Left lobe of liver (tissue), 2 donors: ENCODE measurements at regions not wholly inside any gene's neighbourhood (a gene's known extent, or its start where the extent isn't known, plus 50 kb on each side); places are given as distances from the start of the nearest gene placed in this dataset.
A peak's percentile ranks its signal among the peaks of the same experiment; 100 is the strongest.
"Not testable (repeated sequence)": the region's sequence is repeated elsewhere in the genome, so short reads cannot be mapped to it uniquely, and the experiment has no call there.

Experiments used
- ATAC-seq: fragments of 200-7000 bp; cut with Tn5 transposase; one replicate; pipeline ENCODE4 v1.9.1; 2020; ENCODE audit warnings: mild to moderate bottlenecking, moderate library complexity
- DNase-seq: peaks from one replicate; pipeline ENCODE4 v3.0.0-alpha.2; 2020; ENCODE audit warnings: low spot score
- donor health status: DM: no; HTN: no; CAD: no; lungs with moderate emphysema.
- donor health status: DM: no; HTN: yes; CAD: no.

GRCh38 chr3:124353691-124354090 lies 361.8 kb upstream of the ROPN1 start:
- ATAC-seq (no peak), DNase-seq (no peak)

DNA sequence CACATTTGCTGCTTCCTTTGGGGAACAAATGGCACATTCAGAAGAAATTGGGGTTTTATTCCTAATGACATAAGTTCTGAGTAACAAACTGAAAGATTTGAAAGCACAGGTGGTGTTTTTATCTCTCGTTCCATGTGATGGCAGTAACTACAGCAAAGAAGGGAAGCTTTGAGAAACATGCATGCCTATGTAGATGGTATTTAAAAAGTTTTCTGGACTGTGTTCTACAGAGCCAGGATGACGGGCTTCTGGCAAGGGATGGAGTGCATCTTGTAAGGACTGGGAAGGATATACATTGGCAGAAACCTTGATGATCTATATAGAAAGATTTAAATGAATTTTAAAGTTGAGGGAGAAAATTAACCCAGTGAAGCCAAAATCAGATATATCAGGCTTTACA lies 362.2 kb upstream of the ROPN1 start:
- ATAC-seq: no peak
- no peak for DNase-seq

- DNase-seq: no peak
- ATAC-seq: no peak
Measured at GRCh38 chr3:124358156-124358555, 366.2 kb upstream of the ROPN1 start.

- no peak for ATAC-seq
- no peak for DNase-seq
Measured at GRCh38 chr3:124360155-124360554, 368.2 kb upstream of the ROPN1 start.

DNA sequence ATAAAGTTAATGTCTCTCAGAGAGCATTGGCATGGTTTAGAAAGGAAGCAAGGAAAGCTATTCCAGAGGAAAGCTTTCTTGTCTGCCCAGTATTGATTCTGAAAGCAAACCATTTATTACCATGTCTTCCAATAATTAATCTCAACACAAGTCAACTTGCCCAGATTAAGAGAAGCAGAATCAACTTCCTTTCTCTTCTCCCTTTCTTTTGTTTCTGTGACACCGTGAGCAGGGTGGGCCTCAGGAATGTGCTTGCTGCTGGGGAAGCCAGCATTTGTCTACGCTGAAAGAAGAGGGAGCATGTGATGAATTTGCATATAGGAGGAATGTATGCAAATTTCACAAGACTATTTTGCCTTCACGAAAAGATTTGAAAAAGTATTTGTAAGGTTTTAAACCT lies 368.6 kb upstream of the ROPN1 start:
- DNase-seq: no peak
- ATAC-seq: no peak

DNA sequence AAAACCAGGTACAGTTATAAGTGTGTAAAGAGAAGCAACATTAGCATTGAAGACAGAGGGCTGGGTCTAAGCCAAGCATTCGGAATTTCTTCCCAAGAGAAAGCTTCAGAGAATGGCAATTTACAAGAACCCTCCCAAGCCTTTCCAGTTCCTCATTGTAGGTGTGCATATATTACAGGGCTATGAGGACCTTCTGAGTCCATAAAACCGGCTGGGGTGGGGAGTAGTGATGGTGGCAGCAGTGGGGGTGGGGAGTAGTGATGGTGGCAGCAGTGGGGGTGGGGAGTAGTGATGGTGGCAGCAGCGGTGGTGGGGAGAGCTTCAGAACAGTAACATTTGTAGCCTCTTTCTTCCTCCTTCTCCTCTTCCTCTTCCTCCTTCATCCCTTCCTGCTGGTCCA lies 368.7 kb upstream of the UMPS start:
- ATAC-seq (no peak), DNase-seq (no peak)

DNA sequence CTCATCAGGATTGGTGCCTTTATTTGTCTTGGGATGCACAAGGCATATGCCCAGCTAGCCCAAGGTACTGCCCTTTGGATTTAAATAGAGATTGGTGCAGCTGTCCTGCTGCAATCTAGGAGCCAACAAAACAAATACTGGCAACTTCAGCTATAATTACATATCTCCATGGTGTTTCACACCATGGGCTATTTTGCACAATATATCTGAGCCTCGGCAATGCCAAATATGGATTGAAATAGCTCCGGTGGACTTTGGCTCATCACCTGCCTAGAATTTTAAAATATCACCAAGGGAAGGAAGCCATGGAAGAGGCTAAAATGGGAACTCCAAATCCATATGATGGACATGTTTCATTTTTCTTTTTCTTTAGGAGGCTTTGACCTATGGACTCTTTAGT lies 367.8 kb upstream of the UMPS start:
- peak; percentile 63 for DNase-seq
- peak; percentile 77 for ATAC-seq

GRCh38 chr3:124363476-124363875 lies 366.8 kb upstream of the UMPS start:
- peak; percentile 54 for DNase-seq
- ATAC-seq: peak; percentile 68

DNA sequence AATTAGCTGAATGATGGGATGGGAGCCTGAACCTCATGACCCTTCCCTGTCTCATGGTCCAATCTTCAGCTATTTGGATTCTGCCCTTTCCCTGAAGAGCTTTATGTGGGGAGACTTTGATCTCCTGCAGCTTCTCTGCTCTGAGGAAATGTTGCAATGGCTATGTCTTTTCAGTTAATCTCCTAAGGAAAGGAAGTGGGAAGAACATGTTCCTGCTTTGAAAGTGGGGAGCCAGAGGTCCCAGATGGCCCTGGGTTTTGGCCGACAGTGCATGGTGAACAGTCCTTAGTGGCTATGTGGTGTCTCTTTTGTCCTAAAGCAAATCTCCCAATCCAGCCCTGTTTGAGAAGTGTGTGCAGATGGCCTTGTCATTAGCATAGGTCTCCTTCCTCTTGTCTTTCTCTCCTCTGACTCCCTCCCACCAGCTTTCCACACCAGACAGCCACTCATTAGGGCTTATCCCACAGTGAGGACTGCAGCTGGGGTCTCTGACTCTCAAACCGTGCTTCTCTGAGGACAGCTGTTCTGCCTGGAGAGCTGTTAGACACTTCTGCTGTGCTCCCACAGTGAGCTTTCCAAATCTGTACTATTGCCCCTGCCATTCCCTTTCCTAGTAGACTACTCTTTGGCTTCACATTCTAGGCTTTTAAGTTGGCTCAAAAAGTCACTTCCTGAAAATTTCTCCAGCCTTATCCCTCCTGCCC lies 365.8 kb upstream of the UMPS start:
- ATAC-seq (peak; percentile 70), DNase-seq (no peak)

- not testable (repeated sequence) for DNase-seq, ATAC-seq
Measured at GRCh38 chr3:124366655-124367054, 363.6 kb upstream of the UMPS start.

GRCh38 chr3:124372775-124373174 lies 357.5 kb upstream of the UMPS start:
- no peak for DNase-seq
- no peak for ATAC-seq

- ATAC-seq (no peak), DNase-seq (no peak)
Measured at GRCh38 chr3:124373524-124373923, 356.7 kb upstream of the UMPS start.

DNA sequence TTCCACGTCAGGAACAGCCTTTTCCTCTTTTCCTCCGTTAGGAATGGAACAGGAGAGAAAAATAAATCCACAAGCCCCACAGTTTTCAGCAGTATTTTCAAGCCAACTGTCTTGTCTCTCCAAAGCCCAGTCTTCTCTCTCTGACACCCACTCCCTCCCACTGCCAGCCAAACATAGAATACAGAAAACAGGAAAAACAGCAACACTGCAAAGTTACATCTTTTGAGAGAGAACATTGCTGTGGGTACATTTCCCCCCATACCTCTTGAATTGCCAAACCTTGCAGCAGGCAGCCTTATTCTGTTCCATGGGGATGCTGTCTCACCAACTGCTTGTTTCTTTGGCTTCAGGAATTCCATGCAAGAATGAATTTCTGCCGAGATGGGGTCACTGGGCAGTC lies 355.7 kb upstream of the UMPS start:
- ATAC-seq (no peak), DNase-seq (no peak)

DNA sequence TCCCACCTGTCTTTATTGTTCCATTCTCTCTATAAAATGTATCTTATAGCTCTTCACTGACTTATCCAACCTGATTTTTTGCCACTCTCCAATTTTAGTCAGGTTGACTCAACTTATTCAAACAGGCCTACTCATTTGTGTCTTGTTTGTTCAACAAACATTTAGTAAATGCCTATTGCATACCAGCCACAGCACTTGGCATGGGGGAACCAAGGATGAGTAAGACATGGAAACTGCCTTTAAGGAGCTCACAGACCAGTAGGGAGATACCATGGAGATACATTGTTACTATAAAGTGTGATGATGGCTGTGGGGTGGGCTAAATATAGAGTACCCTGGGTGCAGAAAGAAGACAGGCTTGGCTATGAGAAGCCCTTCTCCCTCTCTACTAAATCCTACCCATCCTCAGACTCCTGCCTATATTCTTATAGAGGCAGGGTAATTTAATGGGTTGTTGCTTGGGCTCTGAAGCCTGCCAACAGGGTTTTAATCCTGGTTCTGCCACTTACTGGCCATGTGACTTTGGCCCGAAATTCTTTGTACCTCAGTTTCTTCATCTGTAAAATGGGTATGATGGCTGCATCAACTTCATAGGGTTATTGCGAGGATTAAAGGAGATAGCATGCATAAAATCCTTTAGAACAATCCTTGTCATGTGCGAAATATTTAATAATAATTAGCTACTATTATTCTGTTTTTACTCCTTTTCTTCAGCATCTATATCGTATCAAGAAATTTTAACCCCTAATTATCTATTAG lies 348.5 kb upstream of the UMPS start:
- ATAC-seq (no peak), DNase-seq (no peak)

- ATAC-seq (no peak), DNase-seq (no peak)
Measured at GRCh38 chr3:124383051-124383450, 347.2 kb upstream of the UMPS start.

- ATAC-seq (no peak), DNase-seq (no peak)
Measured at GRCh38 chr3:124383846-124384466, 346.3 kb upstream of the UMPS start.

GRCh38 chr3:124384527-124384926 lies 345.7 kb upstream of the UMPS start:
- no peak for ATAC-seq
- DNase-seq: no peak

- no peak for DNase-seq
- no peak for ATAC-seq
Measured at GRCh38 chr3:124385996-124386395, 344.3 kb upstream of the UMPS start.

DNA sequence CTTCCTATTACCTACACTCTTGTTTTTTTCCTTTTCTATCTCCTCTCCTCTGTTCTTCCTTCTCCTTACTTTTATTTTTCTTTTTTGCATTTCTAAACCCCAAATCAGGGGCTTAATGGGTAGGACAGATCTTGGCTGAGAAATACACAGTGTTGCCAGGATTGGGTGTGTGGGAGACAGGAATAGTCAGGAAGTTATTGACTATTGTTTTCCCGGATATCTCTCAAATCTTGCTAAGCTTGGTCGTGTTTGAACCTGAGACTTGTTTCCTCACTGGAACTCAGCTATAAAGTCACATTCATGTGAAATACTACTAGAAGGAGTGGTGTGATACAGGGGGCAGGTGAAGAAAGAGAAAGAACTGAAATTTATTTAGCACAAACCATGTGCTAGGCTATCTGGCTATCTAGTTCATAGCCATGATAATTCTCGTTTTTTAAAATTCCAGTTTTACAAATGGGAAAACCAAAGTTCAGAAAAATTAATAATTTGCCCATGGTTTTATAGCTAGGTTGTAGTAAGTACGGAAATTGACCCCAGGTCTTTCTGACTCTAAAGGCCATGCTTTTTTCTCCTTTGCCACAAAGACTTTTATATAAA lies 343.2 kb upstream of the UMPS start:
- no peak for ATAC-seq
- DNase-seq: no peak

DNA sequence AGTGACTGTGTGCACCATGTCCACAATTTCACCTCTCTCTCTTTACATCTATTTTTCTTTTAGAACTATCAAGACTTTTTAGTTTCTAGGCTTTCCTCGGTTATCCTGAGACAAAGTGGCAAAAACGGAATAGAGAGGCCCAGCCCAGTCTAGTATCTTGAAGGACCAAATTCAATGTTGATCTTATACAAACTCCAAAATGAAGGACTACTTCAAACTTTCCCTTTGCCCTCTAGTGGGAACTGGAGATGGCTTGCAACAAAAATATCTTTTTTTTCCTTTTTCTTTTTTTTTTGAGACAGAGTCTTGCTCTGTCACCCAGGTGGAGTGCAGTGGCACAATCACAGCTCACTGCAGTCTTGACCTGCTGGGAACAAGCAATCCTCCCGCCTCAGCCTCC lies 338.5 kb upstream of the UMPS start:
- DNase-seq (no peak), ATAC-seq (no peak)

DNA sequence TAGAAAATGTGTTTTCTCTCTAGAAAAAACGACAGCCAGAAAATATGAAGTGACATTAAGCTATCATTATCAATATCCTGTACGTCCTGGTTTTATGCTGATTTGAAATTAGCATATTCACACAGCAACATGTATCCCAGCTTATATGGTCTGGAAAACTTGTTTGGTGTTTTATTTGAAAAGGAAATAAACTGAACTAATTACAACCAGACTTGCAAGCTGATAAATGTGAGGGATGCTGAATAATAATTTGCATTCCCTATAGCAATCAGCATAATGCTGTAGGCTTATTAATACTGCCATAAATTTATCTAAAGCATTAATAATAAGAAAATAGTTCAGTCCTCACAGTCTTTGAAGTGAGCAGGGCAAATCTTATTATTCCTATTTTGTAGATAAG lies 336.9 kb upstream of the UMPS start:
- no peak for ATAC-seq
- DNase-seq: no peak

DNA sequence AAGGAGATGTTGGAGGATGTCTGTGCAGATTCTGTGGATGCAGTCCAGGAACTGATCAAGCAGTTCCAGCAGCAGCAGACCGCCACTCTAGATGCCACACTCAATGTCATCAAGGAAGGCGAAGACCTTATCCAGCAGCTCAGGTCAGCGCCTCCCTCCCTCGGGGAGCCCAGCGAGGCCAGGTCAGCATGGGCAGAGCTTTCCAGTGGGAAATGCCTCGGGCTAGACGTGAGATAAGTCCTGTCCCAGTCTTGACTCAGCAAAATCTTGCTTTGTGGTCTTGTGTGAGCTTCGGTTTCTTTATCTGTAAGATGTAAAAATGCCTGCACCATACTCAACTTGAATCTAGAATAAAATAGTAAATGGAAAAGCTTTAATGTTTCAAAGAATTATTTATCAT lies 335.1 kb upstream of the UMPS start:
- DNase-seq (no peak), ATAC-seq (peak; percentile 34)
